HG03378 (cell line): ENCODE measurements at regions not wholly inside any gene's neighbourhood (a gene's known extent, or its start where the extent isn't known, plus 50 kb on each side); places are given as distances from the start of the nearest gene placed in this dataset.

ENCODE experiments used
- ATAC-seq: cut with Tn5 transposase; IDR thresholded peaks from one replicate; pipeline ENCODE4 v1.9.1; 2021; ENCODE audit warnings: mild to moderate bottlenecking, moderate library complexity; ENCODE audit not compliant: unreplicated experiment

- peak; percentile 100 for ATAC-seq
Observed at GRCh38 chr3:178480795-178481194, 55.4 kb upstream of the KCNMB2 start.

DNA sequence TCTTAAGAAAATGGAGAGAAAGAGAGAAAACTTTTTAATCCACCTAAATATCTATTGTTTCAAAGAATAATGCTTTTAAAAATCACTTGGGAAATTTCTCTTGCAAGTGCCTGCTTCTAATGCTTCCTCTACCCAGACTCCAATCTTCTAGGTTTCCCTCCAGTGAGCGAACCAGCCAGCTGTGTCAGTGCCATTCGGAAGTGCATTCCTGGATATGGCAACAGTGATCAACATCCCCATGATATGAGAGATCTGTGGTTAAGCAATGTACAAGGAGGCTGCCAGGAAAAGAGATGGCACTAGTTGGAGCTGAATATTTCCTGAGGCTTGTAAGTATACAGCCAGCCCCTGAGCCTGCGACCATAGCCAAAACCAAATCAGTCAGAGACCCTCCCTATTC is 53.3 kb upstream of the KCNMB2 start:
- no peak for ATAC-seq

- no peak for ATAC-seq
Observed at GRCh38 chr3:178483704-178484103, 52.5 kb upstream of the KCNMB2 start.

- no peak for ATAC-seq
Observed at GRCh38 chr3:178485756-178486155, 50.5 kb upstream of the KCNMB2 start.
